CD4-positive, alpha-beta T cell (primary cell): ENCODE measurements at regions not wholly inside any gene's neighbourhood (a gene's known extent, or its start where the extent isn't known, plus 50 kb on each side); places are given as distances from the start of the nearest gene placed in this dataset.

Source experiments
- ATAC-seq: fragments of 200-7000 bp; cut with Tn5 transposase; one replicate; pipeline ENCODE4 v1.10.0; 2022; ENCODE audit warnings: mild to moderate bottlenecking; ENCODE audit not compliant: poor library complexity
- CTCF ChIA-PET: fragments of 350-600 bp; sonication (Branson Sonifier 250); formaldehyde crosslinking; loops from one replicate; lab custom pipeline; 2021; ENCODE audit warnings: antibody characterized with exemption, inconsistent platforms; lab: Charles Lee
- POLR2A ChIA-PET: fragments of 350-600 bp; sonication (Branson Sonifier 250); formaldehyde crosslinking; loops from one replicate; lab custom pipeline; 2021; ENCODE audit warnings: antibody characterized with exemption, inconsistent platforms; lab: Charles Lee
- DNase-seq, 14 experiments: peaks; one replicate each; pipeline ENCODE4 v3.0.0-alpha.2; 2013 to 2020; ENCODE audit warnings: mixed read lengths in 2 of 14
- H3K27ac ChIP-seq, 2 donors: one replicate each; pipeline versions ENCODE4 v1.5.1 to v1.7.0; 2013; ENCODE audit warnings: low read length in 2 of 2, low read depth in 1 of 2, mild to moderate bottlenecking in 1 of 2
- H3K27me3 ChIP-seq, 2 experiments: 1 replicate in 1 of 2; 2 replicates in 1 of 2; pipeline versions ENCODE4 v1.6.1 to v1.7.0; 2013; ENCODE audit warnings: low read length in 2 of 2, control low read depth in 1 of 2, mild to moderate bottlenecking in 1 of 2, moderate library complexity in 1 of 2; ENCODE audit not compliant: insufficient read depth in 2 of 2, control insufficient read depth in 1 of 2
- H3K36me3 ChIP-seq: one replicate; pipeline ENCODE4 v1.6.1; 2013; ENCODE audit warnings: low read length, control low read depth; ENCODE audit not compliant: insufficient read depth
- H3K4me1 ChIP-seq: one replicate; pipeline ENCODE4 v1.6.1; 2013; ENCODE audit warnings: low read length, control low read depth; ENCODE audit not compliant: insufficient read depth
- H3K4me3 ChIP-seq: one replicate; pipeline ENCODE4 v1.5.1; 2013; ENCODE audit warnings: mild to moderate bottlenecking, low read length, moderate library complexity
- H3K9me3 ChIP-seq, 2 experiments: 1 replicate in 1 of 2; 2 replicates in 1 of 2; pipeline versions ENCODE4 v1.6.1 to v1.7.0; 2013; ENCODE audit warnings: low read length in 2 of 2, mild to moderate bottlenecking in 2 of 2, control low read depth in 1 of 2, moderate library complexity in 1 of 2; ENCODE audit not compliant: control insufficient read depth in 1 of 2, insufficient read depth in 1 of 2
- H3K27ac Mint-ChIP-seq: one replicate; pipeline ENCODE4 v1.8.0; 2020; ENCODE audit warnings: mixed read lengths
- H3K27me3 Mint-ChIP-seq: one replicate; pipeline ENCODE4 v1.8.0; 2021; ENCODE audit warnings: mixed read lengths
- H3K36me3 Mint-ChIP-seq: one replicate; pipeline ENCODE4 v1.8.0; 2021; ENCODE audit warnings: low read depth, mixed read lengths
- H3K4me1 Mint-ChIP-seq: one replicate; pipeline ENCODE4 v1.8.0; 2021; ENCODE audit warnings: low read depth, mixed read lengths
- H3K4me3 Mint-ChIP-seq: one replicate; pipeline ENCODE4 v1.8.0; 2020; ENCODE audit warnings: mild to moderate bottlenecking, mixed read lengths
- H3K9me3 Mint-ChIP-seq: one replicate; pipeline ENCODE4 v1.8.0; 2020; ENCODE audit warnings: mixed read lengths
- intact Hi-C, 2 experiments: fragments of 100-400 bp; cut with DNase I in 1 of 2; cut with micrococcal nuclease in 1 of 2; formaldehyde crosslinking; loops; one replicate each; pipeline versions ENCODE4 v1.15.1 to v1.9.0; 2023 to 2025; cut with DNase I, micrococcal nuclease
- TF ChIP-seq, protein P1 (sequence below): fragments of 200-600 bp; IDR thresholded peaks from one replicate; pipeline ENCODE4 v1.8.0; 2022; ENCODE audit warnings: antibody characterized with exemption, mild to moderate bottlenecking

DNA sequence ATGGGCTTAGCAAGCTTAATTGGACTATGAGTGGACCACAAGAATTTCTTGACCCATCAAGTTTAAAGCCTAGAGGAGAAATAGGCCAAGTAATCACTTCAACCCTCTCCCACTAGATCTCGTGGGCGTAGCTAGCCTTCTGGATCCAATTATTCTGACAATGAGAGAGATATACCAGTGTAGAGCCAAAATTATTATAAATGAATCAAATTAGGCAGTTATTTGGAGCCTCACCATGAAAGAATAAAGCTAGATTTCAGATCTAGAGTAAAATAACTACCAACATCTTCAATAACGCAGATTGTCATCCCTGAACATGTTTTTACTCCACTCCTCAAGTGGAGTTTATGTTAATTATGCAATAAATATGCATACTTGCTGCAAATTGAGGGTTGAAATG lies 143.9 kb upstream of the CDH20 start:
- Mint-ChIP-seq H3K27ac (no peak overlapping the region), H3K4me1 (no peaks in the 10 kb centered on the region), H3K9me3 (peaks cover 18% of the 10 kb centered on the region), H3K27me3 (no peaks in the 10 kb centered on the region), H3K36me3 (no peaks in the 10 kb centered on the region), H3K4me3 (no peak overlapping the region)
- no peak overlapping the region for H3K4me3 ChIP-seq
- POLR2A ChIA-PET = no interaction called here
- CTCF ChIA-PET = no interaction called here
- no peak overlapping the region for H3K27ac ChIP-seq
- intact Hi-C loops = no loop called here
- H3K4me1 ChIP-seq = no peaks in the 10 kb centered on the region
- H3K36me3 ChIP-seq = no peaks in the 10 kb centered on the region
- DNase-seq (no peak), ATAC-seq (no peak)
- H3K9me3 ChIP-seq = peaks cover 0 to 3% of the 10 kb centered on the region in 2 experiments
- TF ChIP-seq, protein P1, sequence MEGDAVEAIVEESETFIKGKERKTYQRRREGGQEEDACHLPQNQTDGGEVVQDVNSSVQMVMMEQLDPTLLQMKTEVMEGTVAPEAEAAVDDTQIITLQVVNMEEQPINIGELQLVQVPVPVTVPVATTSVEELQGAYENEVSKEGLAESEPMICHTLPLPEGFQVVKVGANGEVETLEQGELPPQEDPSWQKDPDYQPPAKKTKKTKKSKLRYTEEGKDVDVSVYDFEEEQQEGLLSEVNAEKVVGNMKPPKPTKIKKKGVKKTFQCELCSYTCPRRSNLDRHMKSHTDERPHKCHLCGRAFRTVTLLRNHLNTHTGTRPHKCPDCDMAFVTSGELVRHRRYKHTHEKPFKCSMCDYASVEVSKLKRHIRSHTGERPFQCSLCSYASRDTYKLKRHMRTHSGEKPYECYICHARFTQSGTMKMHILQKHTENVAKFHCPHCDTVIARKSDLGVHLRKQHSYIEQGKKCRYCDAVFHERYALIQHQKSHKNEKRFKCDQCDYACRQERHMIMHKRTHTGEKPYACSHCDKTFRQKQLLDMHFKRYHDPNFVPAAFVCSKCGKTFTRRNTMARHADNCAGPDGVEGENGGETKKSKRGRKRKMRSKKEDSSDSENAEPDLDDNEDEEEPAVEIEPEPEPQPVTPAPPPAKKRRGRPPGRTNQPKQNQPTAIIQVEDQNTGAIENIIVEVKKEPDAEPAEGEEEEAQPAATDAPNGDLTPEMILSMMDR = no peak
- no peaks in the 10 kb centered on the region for H3K27me3 ChIP-seq

DNA sequence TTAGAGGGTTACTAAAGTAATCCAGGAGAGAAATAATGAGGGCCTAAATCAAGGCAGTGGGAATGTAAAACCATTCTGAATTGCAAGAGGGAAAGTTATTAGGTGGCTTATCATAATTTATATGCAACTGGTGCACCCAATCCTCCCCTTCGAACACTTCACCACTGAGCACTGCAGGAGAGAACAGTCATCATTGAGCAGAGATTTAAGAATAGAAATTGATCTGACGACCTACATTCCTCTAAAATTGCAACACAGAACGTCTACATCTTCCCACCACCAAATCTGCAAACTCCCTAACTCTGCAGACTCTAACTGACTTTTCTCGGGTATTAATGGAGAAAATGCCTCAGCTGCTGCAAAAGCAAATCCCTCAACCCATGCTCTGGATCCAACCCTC lies 138.5 kb upstream of the CDH20 start:
- H3K4me1 ChIP-seq = no peaks in the 10 kb centered on the region
- H3K9me3 ChIP-seq = no peaks in the 10 kb centered on the region
- no peak overlapping the region for H3K4me3 ChIP-seq
- Mint-ChIP-seq H3K4me1 (no peaks in the 10 kb centered on the region), H3K36me3 (no peaks in the 10 kb centered on the region), H3K4me3 (no peak overlapping the region), H3K27me3 (no peaks in the 10 kb centered on the region), H3K9me3 (peaks cover 7% of the 10 kb centered on the region), H3K27ac (no peak overlapping the region)
- ATAC-seq (no peak), DNase-seq (no peak)
- no peaks in the 10 kb centered on the region for H3K27me3 ChIP-seq
- H3K27ac ChIP-seq = no peak overlapping the region
- intact Hi-C loops = no loop called here
- ChIA-PET CTCF (no interaction called here), POLR2A (no interaction called here)
- TF ChIP-seq, protein P1 = no peak
- H3K36me3 ChIP-seq = no peaks in the 10 kb centered on the region

DNA sequence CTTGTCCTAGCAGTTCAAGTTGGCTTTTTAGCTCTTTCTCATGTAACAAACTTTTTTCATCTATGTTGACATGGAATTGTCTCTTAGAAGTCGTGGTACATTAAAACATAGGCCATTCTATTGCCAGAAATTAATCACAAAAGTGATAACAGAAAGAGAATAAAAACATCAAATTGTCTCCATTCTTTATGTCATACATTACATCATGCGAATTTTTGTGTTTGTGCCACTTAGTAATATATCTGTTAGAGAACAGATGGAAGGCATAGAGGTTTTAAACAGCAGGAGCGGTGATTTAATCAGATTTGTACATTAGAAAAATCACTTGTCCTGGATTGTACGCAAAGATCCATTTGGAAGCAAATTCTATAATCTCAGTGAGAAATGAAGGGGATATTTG lies 136.5 kb upstream of the CDH20 start:
- Histone ChIP-seq H3K27me3 (no peaks in the 10 kb centered on the region), H3K4me3 (no peak overlapping the region), H3K4me1 (no peaks in the 10 kb centered on the region), H3K36me3 (no peaks in the 10 kb centered on the region), H3K9me3 (peaks cover 0 to 3% of the 10 kb centered on the region in 2 experiments), H3K27ac (no peak overlapping the region)
- DNase-seq = no peak
- H3K36me3 Mint-ChIP-seq = no peaks in the 10 kb centered on the region
- CTCF ChIA-PET = no interaction called here
- H3K27me3 Mint-ChIP-seq = no peaks in the 10 kb centered on the region
- POLR2A ChIA-PET = no interaction called here
- H3K9me3 Mint-ChIP-seq = peaks cover 7% of the 10 kb centered on the region
- no peak overlapping the region for H3K27ac Mint-ChIP-seq
- TF ChIP-seq, protein P1 = no peak
- no peak for ATAC-seq
- no peak overlapping the region for H3K4me3 Mint-ChIP-seq
- no peaks in the 10 kb centered on the region for H3K4me1 Mint-ChIP-seq
- intact Hi-C loops = no loop called here
